MCF 10A (cell line): ENCODE measurements at regions not wholly inside any gene's neighbourhood (a gene's known extent, or its start where the extent isn't known, plus 50 kb on each side); places are given as distances from the start of the nearest gene placed in this dataset.

Experiments
- BruUV-seq: library from RNA; stranded (reverse); fragments of 400-500 nt; replicated peaks from 2 replicates; lab custom pipeline; 2021; lab: Mats Ljungman, UMichigan
- CTCF ChIA-PET: fragments of 300-600 bp; sonication (Branson Sonifier 250); formaldehyde crosslinking; extraction: SDS; loops from one replicate; lab custom pipeline; 2021; ENCODE audit warnings: antibody characterized with exemption, inconsistent platforms; lab: Yijun Ruan, JAX
- POLR2A ChIA-PET: fragments of 300-600, 350-650 bp; sonication (Branson Sonifier 250); formaldehyde crosslinking; extraction: SDS; loops from one replicate; lab custom pipeline; 2020; ENCODE audit warnings: antibody characterized with exemption, inconsistent platforms; lab: Yijun Ruan, JAX
- DNase-seq: peaks from one replicate; pipeline ENCODE4 v3.0.0-alpha.2; 2018; ENCODE audit not compliant: unreplicated experiment
- H3K27ac Mint-ChIP-seq: one replicate; pipeline ENCODE4 v1.8.0; 2022; ENCODE audit warnings: mild to moderate bottlenecking, low read depth, mixed read lengths; ENCODE audit not compliant: unreplicated experiment
- H3K27me3 Mint-ChIP-seq: one replicate; pipeline ENCODE4 v1.8.0; 2022; ENCODE audit warnings: mixed read lengths; ENCODE audit not compliant: insufficient read depth, unreplicated experiment
- H3K36me3 Mint-ChIP-seq: one replicate; pipeline ENCODE4 v1.8.0; 2022; ENCODE audit warnings: mild to moderate bottlenecking, moderate library complexity, mixed read lengths; ENCODE audit not compliant: insufficient read depth, unreplicated experiment
- H3K4me1 Mint-ChIP-seq: one replicate; pipeline ENCODE4 v1.8.0; 2022; ENCODE audit warnings: mixed read lengths; ENCODE audit not compliant: insufficient read depth, unreplicated experiment
- H3K4me3 Mint-ChIP-seq: one replicate; pipeline ENCODE4 v1.8.0; 2022; ENCODE audit warnings: mild to moderate bottlenecking, moderate library complexity, mixed read lengths; ENCODE audit not compliant: unreplicated experiment
- H3K9me3 Mint-ChIP-seq: one replicate; pipeline ENCODE4 v1.8.0; 2022; ENCODE audit warnings: mixed read lengths; ENCODE audit not compliant: unreplicated experiment
- CTCF ChIP-seq: fragments of 200-600 bp; IDR thresholded peaks from one replicate; pipeline ENCODE4 v1.8.0; 2022; ENCODE audit warnings: antibody characterized with exemption, mild to moderate bottlenecking; ENCODE audit not compliant: unreplicated experiment
- intact Hi-C: fragments of 100-400 bp; cut with micrococcal nuclease; formaldehyde crosslinking; loops from 2 replicates; pipeline ENCODE4 v1.14.1; 2022

GRCh38 chr2:42867093-42868065 is 75.0 kb upstream of the HAAO start:
- TF ChIP-seq CTCF, result no peak

GRCh38 chr2:42865884-42866881 is 73.8 kb upstream of the HAAO start:
- no peak overlapping the region for H3K27ac Mint-ChIP-seq
- TF ChIP-seq CTCF, result no peak
- no peak for DNase-seq
- peaks cover 11% of the 10 kb centered on the region for H3K4me1 Mint-ChIP-seq
- CTCF ChIA-PET, result interaction anchor here (0.6 kb wide), 1 partner anchor 403 kb away, joined by 4 read pairs; no protein-coding TSS in a partner anchor
- H3K27me3 Mint-ChIP-seq, result no peaks in the 10 kb centered on the region
- intact Hi-C loops, result no loop called here
- H3K9me3 Mint-ChIP-seq, result peaks cover 17% of the 10 kb centered on the region
- no TSS peak for BruUV-seq
- no peaks in the 10 kb centered on the region for H3K36me3 Mint-ChIP-seq
- no peak overlapping the region for H3K4me3 Mint-ChIP-seq
- POLR2A ChIA-PET, result interaction anchor here (0.7 kb wide), 1 partner anchor 347 kb away, joined by 3 read pairs; no protein-coding TSS in a partner anchor

More at GRCh38 chr2:42867093-42868065, 75.0 kb upstream of the HAAO start:
- DNase-seq, result no peak
- Mint-ChIP-seq H3K36me3 (no peaks in the 10 kb centered on the region), H3K4me3 (no peak overlapping the region), H3K27me3 (no peaks in the 10 kb centered on the region), H3K4me1 (peaks cover 11% of the 10 kb centered on the region), H3K9me3 (peaks cover 17% of the 10 kb centered on the region), H3K27ac (no peak overlapping the region)
- no TSS peak for BruUV-seq
- ChIA-PET POLR2A (no interaction called here), CTCF (interaction anchor here (0.9 kb wide), 2 partner anchors 8 to 362 kb away, joined by 3 read pairs; no protein-coding TSS in a partner anchor)
- intact Hi-C loops, result no loop called here

- peaks cover 15% of the 10 kb centered on the region for H3K4me1 Mint-ChIP-seq
- no peak overlapping the region for H3K4me3 Mint-ChIP-seq
- intact Hi-C loops, result no loop called here
- no TSS peak for BruUV-seq
- no peak for DNase-seq
- no peaks in the 10 kb centered on the region for H3K36me3 Mint-ChIP-seq
- CTCF ChIA-PET, result no interaction called here
- POLR2A ChIA-PET, result no interaction called here
- no peak overlapping the region for H3K27ac Mint-ChIP-seq
- H3K9me3 Mint-ChIP-seq, result peaks cover 15% of the 10 kb centered on the region
- no peaks in the 10 kb centered on the region for H3K27me3 Mint-ChIP-seq
- TF ChIP-seq CTCF, result no peak
Observed at GRCh38 chr2:42864641-42865280, 72.4 kb upstream of the HAAO start.
